H1 (cell line): ENCODE measurements at regions not wholly inside any gene's neighbourhood (a gene's known extent, or its start where the extent isn't known, plus 50 kb on each side); places are given as distances from the start of the nearest gene placed in this dataset.

ENCODE experiments used
- EZH2 ChIP-seq: fragments of 200-600 bp; sonication (generic); IDR thresholded peaks from 2 replicates; pipeline ENCODE4 v1.7.1; 2012; ENCODE audit warnings: low read depth, mild to moderate bottlenecking, moderate library complexity, low read length, inconsistent platforms; ENCODE audit not compliant: severe bottlenecking
- RXRA ChIP-seq: IDR thresholded peaks from 2 replicates; pipeline ENCODE4 v1.6.1; 2011; ENCODE audit warnings: low read depth, mild to moderate bottlenecking, low read length, moderate library complexity; ENCODE audit not compliant: insufficient read depth
- TEAD4 ChIP-seq: IDR thresholded peaks from 2 replicates; pipeline ENCODE4 v1.6.1; 2012; ENCODE audit warnings: low read depth, low read length, inconsistent platforms, mixed read lengths
- TF ChIP-seq, protein P1 (sequence below), 3 experiments: IDR thresholded peaks; 1 replicate in 2 of 3; 2 replicates in 1 of 3; pipeline versions ENCODE4 v1.5.1 to v1.6.1; 2011; ENCODE audit warnings: low read length in 3 of 3, mild to moderate bottlenecking in 3 of 3, inconsistent platforms in 2 of 3, low read depth in 1 of 3, moderate library complexity in 1 of 3; ENCODE audit not compliant: insufficient read depth in 1 of 3; ENCODE audit errors: control extremely low read depth in 1 of 3

DNA sequence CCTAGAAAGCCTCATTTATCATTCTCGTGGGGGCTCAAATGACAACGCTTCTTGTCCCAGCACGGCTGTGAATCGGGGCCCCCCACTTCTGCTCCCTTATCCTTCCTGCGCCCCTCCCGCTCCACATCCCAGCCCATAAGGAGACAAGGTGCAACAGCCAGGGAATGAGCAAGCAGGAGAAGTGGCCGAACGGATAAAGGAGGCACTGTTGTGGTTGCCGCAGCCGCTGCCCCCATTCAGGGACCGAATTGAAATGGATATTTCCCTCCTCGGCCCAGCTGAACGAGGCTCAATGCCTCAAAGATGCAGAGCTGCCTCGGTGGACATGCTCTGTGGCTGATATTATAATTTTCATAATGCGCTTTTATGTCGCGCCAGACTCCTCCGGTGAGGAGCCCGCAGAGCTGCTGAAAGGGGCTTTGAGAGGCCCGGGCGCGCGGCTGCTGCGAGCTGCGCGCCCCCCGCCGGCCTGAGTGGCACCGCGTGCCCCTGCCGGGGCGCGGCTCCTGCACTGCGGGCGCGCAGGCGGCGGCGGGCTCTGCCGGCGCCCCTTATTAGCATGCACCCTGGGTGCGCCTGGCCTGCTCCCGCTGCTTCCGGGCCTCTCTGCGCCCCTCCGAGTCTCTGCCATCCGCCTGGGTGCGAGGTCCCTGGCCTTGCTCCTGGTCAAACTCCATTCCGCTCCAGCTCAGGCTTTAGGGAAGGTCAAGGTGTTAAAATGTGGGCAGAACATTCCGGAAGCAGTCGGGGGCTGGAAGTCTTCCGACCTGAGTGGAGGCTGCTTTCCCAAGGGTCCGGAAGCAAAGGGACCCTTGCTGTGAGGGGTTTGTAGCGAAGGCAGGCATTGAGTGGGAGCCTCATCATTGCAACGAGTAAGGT lies 68.2 kb upstream of the TMEM33 start (continued):
- TF ChIP-seq EZH2: peak; percentile 67
- TF ChIP-seq, protein P1, sequence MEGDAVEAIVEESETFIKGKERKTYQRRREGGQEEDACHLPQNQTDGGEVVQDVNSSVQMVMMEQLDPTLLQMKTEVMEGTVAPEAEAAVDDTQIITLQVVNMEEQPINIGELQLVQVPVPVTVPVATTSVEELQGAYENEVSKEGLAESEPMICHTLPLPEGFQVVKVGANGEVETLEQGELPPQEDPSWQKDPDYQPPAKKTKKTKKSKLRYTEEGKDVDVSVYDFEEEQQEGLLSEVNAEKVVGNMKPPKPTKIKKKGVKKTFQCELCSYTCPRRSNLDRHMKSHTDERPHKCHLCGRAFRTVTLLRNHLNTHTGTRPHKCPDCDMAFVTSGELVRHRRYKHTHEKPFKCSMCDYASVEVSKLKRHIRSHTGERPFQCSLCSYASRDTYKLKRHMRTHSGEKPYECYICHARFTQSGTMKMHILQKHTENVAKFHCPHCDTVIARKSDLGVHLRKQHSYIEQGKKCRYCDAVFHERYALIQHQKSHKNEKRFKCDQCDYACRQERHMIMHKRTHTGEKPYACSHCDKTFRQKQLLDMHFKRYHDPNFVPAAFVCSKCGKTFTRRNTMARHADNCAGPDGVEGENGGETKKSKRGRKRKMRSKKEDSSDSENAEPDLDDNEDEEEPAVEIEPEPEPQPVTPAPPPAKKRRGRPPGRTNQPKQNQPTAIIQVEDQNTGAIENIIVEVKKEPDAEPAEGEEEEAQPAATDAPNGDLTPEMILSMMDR (IDR thresholded peaks at IDR 0.05; ENCODE audit: control extremely low read depth in 1 of 3, insufficient read depth in 1 of 3, low read depth in 1 of 3, low read length in 3 of 3): 0 out of 4 replicates have a peak, but pooled peaks of 1 of the 3 experiments have one; percentile 1
- no peak for TF ChIP-seq RXRA
- TF ChIP-seq TEAD4: peak; percentile 79; the same call in 1 of the 2 replicates
